Vagina (tissue), 2 donors: ENCODE measurements at regions not wholly inside any gene's neighbourhood (a gene's known extent, or its start where the extent isn't known, plus 50 kb on each side); places are given as distances from the start of the nearest gene placed in this dataset.

Experiments used
- CTCF ChIP-seq, 3 experiments: fragments of 450-650 bp in 2 of 3; fragments of 200-600 bp in 1 of 3; sonication (generic) in 1 of 3; IDR thresholded peaks; one replicate each; pipeline ENCODE4 v1.5.1; 2017 to 2019; ENCODE audit warnings: antibody characterized with exemption in 3 of 3, mild to moderate bottlenecking in 2 of 3, moderate library complexity in 2 of 3
- POLR2A ChIP-seq, 2 donors: fragments of 450-650 bp; IDR thresholded peaks; one replicate each; pipeline ENCODE4 v1.6.1; 2017; ENCODE audit warnings: antibody characterized with exemption in 2 of 2, mild to moderate bottlenecking in 2 of 2, moderate library complexity in 2 of 2

GRCh38 chr4:165583341-165583740 lies 204.5 kb downstream of the CPE start:
- TF ChIP-seq CTCF (IDR thresholded peaks at IDR 0.05) = no peak
- no peak for TF ChIP-seq POLR2A (IDR thresholded peaks at IDR 0.05)
